ENCODE measurements at regions not wholly inside any gene's neighbourhood (a gene's known extent, or its start where the extent isn't known, plus 50 kb on each side); places are given as distances from the start of the nearest gene placed in this dataset.

DNA sequence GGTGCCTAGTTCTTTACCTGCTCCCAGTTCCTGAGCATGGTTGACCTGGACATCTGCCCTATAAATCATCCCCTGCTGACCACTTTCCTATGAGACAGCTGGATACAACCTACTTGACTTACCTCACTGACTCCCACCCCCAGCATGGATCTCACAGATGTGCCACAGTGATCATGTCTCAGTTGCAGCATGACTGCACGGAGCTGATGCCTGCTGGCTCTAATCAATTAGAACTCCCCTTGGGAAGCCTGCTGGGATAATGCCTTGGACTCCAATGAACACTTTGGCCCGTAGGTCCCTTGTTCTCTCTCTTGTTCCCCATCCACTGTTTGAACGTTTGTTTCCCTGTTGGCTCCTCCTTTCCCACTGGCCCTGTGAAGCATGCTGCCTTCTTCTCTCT is 271.2 kb upstream of the IGFBP3 start:
- TF ChIP-seq FOXP2 (optimal IDR thresholded peaks at IDR 0.05; ENCODE audit: borderline replicate concordance, extremely low read depth, extremely low read length, insufficient read depth) = no peak
- no peak for TF ChIP-seq POLR2AphosphoS5 (IDR thresholded peaks at IDR 0.05; ENCODE audit: low read depth, low read length)
- TF ChIP-seq TAF1 (IDR thresholded peaks at IDR 0.05; ENCODE audit: borderline replicate concordance, insufficient read depth, low read length) = no peak
- TF ChIP-seq, protein P1, sequence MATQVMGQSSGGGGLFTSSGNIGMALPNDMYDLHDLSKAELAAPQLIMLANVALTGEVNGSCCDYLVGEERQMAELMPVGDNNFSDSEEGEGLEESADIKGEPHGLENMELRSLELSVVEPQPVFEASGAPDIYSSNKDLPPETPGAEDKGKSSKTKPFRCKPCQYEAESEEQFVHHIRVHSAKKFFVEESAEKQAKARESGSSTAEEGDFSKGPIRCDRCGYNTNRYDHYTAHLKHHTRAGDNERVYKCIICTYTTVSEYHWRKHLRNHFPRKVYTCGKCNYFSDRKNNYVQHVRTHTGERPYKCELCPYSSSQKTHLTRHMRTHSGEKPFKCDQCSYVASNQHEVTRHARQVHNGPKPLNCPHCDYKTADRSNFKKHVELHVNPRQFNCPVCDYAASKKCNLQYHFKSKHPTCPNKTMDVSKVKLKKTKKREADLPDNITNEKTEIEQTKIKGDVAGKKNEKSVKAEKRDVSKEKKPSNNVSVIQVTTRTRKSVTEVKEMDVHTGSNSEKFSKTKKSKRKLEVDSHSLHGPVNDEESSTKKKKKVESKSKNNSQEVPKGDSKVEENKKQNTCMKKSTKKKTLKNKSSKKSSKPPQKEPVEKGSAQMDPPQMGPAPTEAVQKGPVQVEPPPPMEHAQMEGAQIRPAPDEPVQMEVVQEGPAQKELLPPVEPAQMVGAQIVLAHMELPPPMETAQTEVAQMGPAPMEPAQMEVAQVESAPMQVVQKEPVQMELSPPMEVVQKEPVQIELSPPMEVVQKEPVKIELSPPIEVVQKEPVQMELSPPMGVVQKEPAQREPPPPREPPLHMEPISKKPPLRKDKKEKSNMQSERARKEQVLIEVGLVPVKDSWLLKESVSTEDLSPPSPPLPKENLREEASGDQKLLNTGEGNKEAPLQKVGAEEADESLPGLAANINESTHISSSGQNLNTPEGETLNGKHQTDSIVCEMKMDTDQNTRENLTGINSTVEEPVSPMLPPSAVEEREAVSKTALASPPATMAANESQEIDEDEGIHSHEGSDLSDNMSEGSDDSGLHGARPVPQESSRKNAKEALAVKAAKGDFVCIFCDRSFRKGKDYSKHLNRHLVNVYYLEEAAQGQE (IDR thresholded peaks at IDR 0.05; ENCODE audit: insufficient read depth in 1 of 2, low read depth in 2 of 2, low read length in 2 of 2) = no peak
- no peak for TF ChIP-seq SIN3A (IDR thresholded peaks at IDR 0.05; ENCODE audit: borderline replicate concordance, insufficient read depth, low read length)

DNA sequence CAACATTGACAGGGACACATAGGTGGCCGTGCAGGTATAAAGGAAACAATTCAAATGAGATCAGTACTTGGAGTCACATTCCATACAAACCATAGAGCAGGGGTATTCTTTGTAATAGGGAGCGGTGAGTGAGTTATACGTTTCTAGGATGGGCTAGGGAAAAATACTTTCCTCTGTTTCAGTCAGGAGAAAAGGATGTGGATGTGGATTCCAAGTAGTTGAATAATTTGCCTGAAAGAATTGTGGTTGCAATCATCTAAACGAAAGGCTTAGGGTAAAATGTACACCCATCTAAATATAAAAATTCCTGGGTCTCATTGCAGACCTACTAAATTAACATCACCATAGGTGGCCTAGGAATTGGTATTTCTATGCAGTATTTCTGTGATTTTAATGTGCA is 270.7 kb upstream of the IGFBP3 start:
- TF ChIP-seq FOXP2 (optimal IDR thresholded peaks at IDR 0.05; ENCODE audit: borderline replicate concordance, extremely low read depth, extremely low read length, insufficient read depth) = no peak
- no peak for TF ChIP-seq SIN3A (IDR thresholded peaks at IDR 0.05; ENCODE audit: borderline replicate concordance, insufficient read depth, low read length)
- TF ChIP-seq, protein P1 (IDR thresholded peaks at IDR 0.05; ENCODE audit: insufficient read depth in 1 of 2, low read depth in 2 of 2, low read length in 2 of 2) = no peak
- TF ChIP-seq TAF1 (IDR thresholded peaks at IDR 0.05; ENCODE audit: borderline replicate concordance, insufficient read depth, low read length) = no peak
- no peak for TF ChIP-seq POLR2AphosphoS5 (IDR thresholded peaks at IDR 0.05; ENCODE audit: low read depth, low read length)

DNA sequence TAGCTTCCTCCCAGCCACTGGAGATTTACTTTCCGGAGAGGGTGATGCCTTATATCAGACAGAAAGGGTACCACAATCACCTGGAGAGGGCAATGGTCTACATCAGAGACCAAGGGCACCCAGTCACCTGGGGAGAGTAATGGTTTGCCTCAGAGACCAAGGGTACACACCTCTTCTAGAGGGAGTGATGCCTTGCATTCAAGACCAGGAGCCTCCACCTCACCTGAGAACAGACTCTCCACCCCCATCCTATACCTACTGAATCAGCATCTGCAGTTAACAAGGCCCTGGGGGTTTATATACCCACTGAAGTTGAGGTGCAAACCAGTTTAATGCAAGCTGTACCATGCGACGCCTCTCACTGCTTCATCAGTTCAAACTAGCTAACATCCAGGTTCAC is 270.2 kb upstream of the IGFBP3 start:
- no peak for TF ChIP-seq TAF1 (IDR thresholded peaks at IDR 0.05; ENCODE audit: borderline replicate concordance, insufficient read depth, low read length)
- TF ChIP-seq, protein P1 (IDR thresholded peaks at IDR 0.05; ENCODE audit: insufficient read depth in 1 of 2, low read depth in 2 of 2, low read length in 2 of 2) = no peak

DNA sequence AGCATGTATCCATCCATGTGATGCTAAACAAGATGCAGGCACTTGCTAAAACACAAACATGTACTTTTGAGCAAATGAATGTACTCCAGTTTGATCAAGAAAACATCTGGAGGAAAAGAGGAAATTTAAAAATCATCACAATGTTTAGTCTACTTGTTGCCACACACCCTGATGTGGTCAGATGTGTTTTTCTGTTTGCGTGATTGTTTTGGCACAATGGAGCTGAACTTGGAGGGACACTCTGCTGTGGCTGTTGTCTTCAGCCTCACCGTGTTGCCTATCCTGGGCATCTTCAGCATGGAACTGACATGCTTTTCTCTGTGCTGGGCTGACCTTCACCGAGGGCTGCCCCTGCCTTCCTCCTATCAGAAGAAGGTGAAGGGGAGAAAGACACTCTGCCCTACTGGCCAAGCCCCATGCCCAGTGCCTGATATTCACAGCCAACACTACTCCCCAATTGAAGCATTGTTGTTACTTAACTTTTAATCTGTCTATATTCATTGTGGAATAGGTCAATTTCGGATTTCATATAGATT is 268.3 kb upstream of the IGFBP3 start:
- TF ChIP-seq FOXP2 (optimal IDR thresholded peaks at IDR 0.05; ENCODE audit: borderline replicate concordance, extremely low read depth, extremely low read length, insufficient read depth) (no peak), SIN3A (IDR thresholded peaks at IDR 0.05; ENCODE audit: borderline replicate concordance, insufficient read depth, low read length) (no peak), TAF1 (IDR thresholded peaks at IDR 0.05; ENCODE audit: borderline replicate concordance, insufficient read depth, low read length) (no peak), POLR2AphosphoS5 (IDR thresholded peaks at IDR 0.05; ENCODE audit: low read depth, low read length) (no peak)
- TF ChIP-seq, protein P1 (IDR thresholded peaks at IDR 0.05; ENCODE audit: insufficient read depth in 1 of 2, low read depth in 2 of 2, low read length in 2 of 2) = no peak

DNA sequence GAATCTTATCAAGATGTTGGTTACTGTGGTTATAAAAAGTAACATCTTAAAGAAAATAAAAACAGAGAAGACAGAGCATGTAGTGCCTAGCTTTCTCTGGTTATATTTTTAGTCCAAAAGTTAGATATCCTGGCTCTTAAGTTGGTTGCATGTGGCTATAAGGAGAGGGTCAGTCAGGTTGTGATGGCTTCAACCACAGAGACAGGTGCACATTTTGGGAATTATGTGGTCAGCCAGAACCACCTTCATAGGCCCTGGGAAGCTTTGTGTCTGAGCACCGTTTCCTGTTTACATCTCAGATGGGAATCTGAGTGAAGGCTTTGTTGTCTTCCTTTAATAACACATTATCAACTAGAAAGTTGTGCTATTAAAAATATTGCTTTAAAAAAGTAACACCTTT is 265.1 kb upstream of the IGFBP3 start:
- TF ChIP-seq, protein P1 (IDR thresholded peaks at IDR 0.05; ENCODE audit: insufficient read depth in 1 of 2, low read depth in 2 of 2, low read length in 2 of 2) = no peak
- no peak for TF ChIP-seq FOXP2 (optimal IDR thresholded peaks at IDR 0.05; ENCODE audit: borderline replicate concordance, extremely low read depth, extremely low read length, insufficient read depth)
- no peak for TF ChIP-seq TAF1 (IDR thresholded peaks at IDR 0.05; ENCODE audit: borderline replicate concordance, insufficient read depth, low read length)
- TF ChIP-seq POLR2AphosphoS5 (IDR thresholded peaks at IDR 0.05; ENCODE audit: low read depth, low read length) = no peak
